AG04449 (cell line): ENCODE measurements at regions not wholly inside any gene's neighbourhood (a gene's known extent, or its start where the extent isn't known, plus 50 kb on each side); places are given as distances from the start of the nearest gene placed in this dataset.

Source experiments
- CTCF ChIA-PET: fragments of 350-600 bp; formaldehyde crosslinking; extraction: SDS; loops from one replicate; lab custom pipeline; 2021; ENCODE audit warnings: antibody characterized with exemption; lab: Yijun Ruan, JAX
- POLR2A ChIA-PET: fragments of 400-600, 350-600 bp; formaldehyde crosslinking; extraction: SDS; loops from one replicate; lab custom pipeline; 2020; ENCODE audit warnings: antibody characterized with exemption, inconsistent platforms; lab: Yijun Ruan, JAX
- DNase-seq: peaks from one replicate; pipeline ENCODE4 v3.0.0-alpha.2; 2010; ENCODE audit warnings: low read depth, low spot score
- H3K4me3 ChIP-seq: 2 replicates; pipeline ENCODE4 v1.5.1; 2011; ENCODE audit warnings: low read depth, mild to moderate bottlenecking, control low read depth, low read length
- CTCF ChIP-seq: IDR thresholded peaks from one replicate; pipeline ENCODE4 v1.5.1; 2011; ENCODE audit warnings: mild to moderate bottlenecking, moderate library complexity, low read length, control low read depth, inconsistent platforms; ENCODE audit not compliant: insufficient read depth; ENCODE audit errors: missing control alignments

GRCh38 chr12:115749071-115749841, 528.2 kb downstream of the MED13L start:
- POLR2A ChIA-PET: interaction anchor here (1.4 kb wide), 1 partner anchor 1065 kb away, joined by 6 read pairs; the partner anchor contains the start of gene TBX3

GRCh38 chr12:115740586-115741155, 536.8 kb downstream of the MED13L start:
- ChIA-PET CTCF (interaction anchor here (0.9 to 1.5 kb wide), 2 partner anchors 9 to 12 kb away, joined by 3 to 4 read pairs; no protein-coding TSS in a partner anchor), POLR2A (no interaction called here)
- no peak for TF ChIP-seq CTCF
- no peak for DNase-seq
- H3K4me3 ChIP-seq: no peak overlapping the region

More at GRCh38 chr12:115749071-115749841, 528.2 kb downstream of the MED13L start:
- no peak for TF ChIP-seq CTCF
- no peak overlapping the region for H3K4me3 ChIP-seq
- no peak for DNase-seq
- CTCF ChIA-PET: interaction anchor here (0.9 to 16.3 kb wide), 4 partner anchors 8 to 1084 kb away, joined by 4 to 247 read pairs (median 5); no protein-coding TSS in a partner anchor

GRCh38 chr12:115737895-115738294, 539.6 kb downstream of the MED13L start:
- TF ChIP-seq CTCF: no peak
- ChIA-PET CTCF (no interaction called here), POLR2A (no interaction called here)
- no peak for DNase-seq
- H3K4me3 ChIP-seq: no peak overlapping the region

- ChIA-PET CTCF (interaction anchor here (0.5 kb wide), 1 partner anchor 20 kb away, joined by 3 read pairs; no protein-coding TSS in a partner anchor), POLR2A (no interaction called here)
- DNase-seq: no peak
- no peak overlapping the region for H3K4me3 ChIP-seq
- no peak for TF ChIP-seq CTCF
These were observed 541.1 kb downstream of the MED13L start for GRCh38 chr12:115736360-115736759.

- H3K4me3 ChIP-seq: no peak overlapping the region
- POLR2A ChIA-PET: no interaction called here
- no peak for TF ChIP-seq CTCF
- CTCF ChIA-PET: no interaction called here
- no peak for DNase-seq
These were observed 546.4 kb downstream of the MED13L start for GRCh38 chr12:115730975-115731541.

GRCh38 chr12:115726691-115727090, 550.8 kb downstream of the MED13L start:
- DNase-seq: no peak
- CTCF ChIA-PET: no interaction called here
- POLR2A ChIA-PET: no interaction called here
- no peak for TF ChIP-seq CTCF
- H3K4me3 ChIP-seq: no peak overlapping the region
